VCaP (cell line): ENCODE measurements at regions not wholly inside any gene's neighbourhood (a gene's known extent, or its start where the extent isn't known, plus 50 kb on each side); places are given as distances from the start of the nearest gene placed in this dataset.

Experiments
- H3K27ac ChIP-seq: fragments of 450-650 bp; 2 replicates; pipeline ENCODE4 v1.5.1; 2017
- CTCF ChIP-seq: fragments of 450-650 bp; conservative IDR thresholded peaks from 2 replicates; pipeline ENCODE4 v1.5.1; 2017; ENCODE audit warnings: mild to moderate bottlenecking, moderate library complexity

- no peak for TF ChIP-seq CTCF
- H3K27ac ChIP-seq, result no peak overlapping the region
Measured at GRCh38 chr10:131000244-131000643, 311.3 kb downstream of the TCERG1L start.

GRCh38 chr10:131000743-131001142, 310.8 kb downstream of the TCERG1L start:
- no peak overlapping the region for H3K27ac ChIP-seq
- no peak for TF ChIP-seq CTCF

GRCh38 chr10:131001438-131001837, 310.1 kb downstream of the TCERG1L start:
- no peak for TF ChIP-seq CTCF
- no peak overlapping the region for H3K27ac ChIP-seq

GRCh38 chr10:131002031-131002861, 309.3 kb downstream of the TCERG1L start:
- no peak overlapping the region for H3K27ac ChIP-seq
- TF ChIP-seq CTCF, result no peak

GRCh38 chr10:131003455-131003854, 308.1 kb downstream of the TCERG1L start:
- no peak overlapping the region for H3K27ac ChIP-seq
- no peak for TF ChIP-seq CTCF

GRCh38 chr10:131004276-131004675, 307.2 kb downstream of the TCERG1L start:
- no peak for TF ChIP-seq CTCF
- no peak overlapping the region for H3K27ac ChIP-seq

GRCh38 chr10:131006458-131007256, 304.9 kb downstream of the TCERG1L start:
- H3K27ac ChIP-seq, result no peak overlapping the region
- no peak for TF ChIP-seq CTCF
